Spleen (tissue), 11 donors: ENCODE measurements at regions not wholly inside any gene's neighbourhood (a gene's known extent, or its start where the extent isn't known, plus 50 kb on each side); places are given as distances from the start of the nearest gene placed in this dataset.

Experiments used
- DNase-seq: peaks from one replicate; pipeline ENCODE4 v3.0.0-alpha.2; 2020
- H3K27ac ChIP-seq, 8 donors: fragments of 200-600 bp; sonication (generic) in 7 of 8; 1 replicate in 4 of 8; 2 replicates in 4 of 8; pipeline versions ENCODE4 v1.5.0 to v1.8.0; 2016 to 2021; ENCODE audit warnings: inconsistent platforms in 4 of 8, mild to moderate bottlenecking in 4 of 8, moderate library complexity in 1 of 8
- H3K27me3 ChIP-seq, 7 donors: fragments of 200-600 bp; sonication (generic) in 6 of 7; replicated peaks in 1 of 7; 1 replicate in 4 of 7; 2 replicates in 3 of 7; pipeline versions ENCODE4 v1.5.0 to v1.8.0; 2016 to 2021; ENCODE audit warnings: inconsistent platforms in 3 of 7, mild to moderate bottlenecking in 1 of 7
- H3K36me3 ChIP-seq, 6 donors: fragments of 200-600 bp; sonication (generic) in 5 of 6; 1 replicate in 4 of 6; 2 replicates in 2 of 6; pipeline versions ENCODE4 v1.5.0 to v1.8.0; 2016 to 2021; ENCODE audit warnings: inconsistent platforms in 2 of 6
- H3K4me1 ChIP-seq, 6 donors: fragments of 200-600 bp; sonication (generic) in 5 of 6; 1 replicate in 3 of 6; 2 replicates in 3 of 6; pipeline versions ENCODE4 v1.5.0 to v1.8.0; 2016 to 2021; ENCODE audit warnings: inconsistent platforms in 3 of 6
- H3K4me3 ChIP-seq, 8 donors: fragments of 200-600 bp; sonication (generic) in 7 of 8; 1 replicate in 4 of 8; 2 replicates in 4 of 8; pipeline versions ENCODE4 v1.5.0 to v1.8.0; 2016 to 2021; ENCODE audit warnings: inconsistent platforms in 4 of 8, mild to moderate bottlenecking in 4 of 8, moderate library complexity in 2 of 8
- H3K9me3 ChIP-seq, 8 donors: fragments of 200-600 bp; sonication (generic) in 7 of 8; 1 replicate in 4 of 8; 2 replicates in 4 of 8; pipeline versions ENCODE4 v1.5.0 to v1.8.0; 2016 to 2021; ENCODE audit warnings: inconsistent platforms in 4 of 8
- POLR2A ChIP-seq, 3 donors: fragments of 450-650 bp; IDR thresholded peaks; one replicate each; pipeline ENCODE4 v1.5.1; 2017; ENCODE audit warnings: antibody characterized with exemption in 3 of 3, mild to moderate bottlenecking in 1 of 3
- POLR2AphosphoS5 ChIP-seq, 3 donors: sonication (generic); formaldehyde crosslinking; IDR thresholded peaks; one replicate each; pipeline ENCODE4 v1.5.1; 2017; ENCODE audit warnings: antibody characterized with exemption in 3 of 3
- WGBS, 5 donors: extraction: QIAGEN DNeasy Blood & Tissue Kit in 3 of 5; methylation state at CpG; one replicate each; pipeline versions ENCODE4 v1.1.5 to v1.1.7; 2013 to 2018; 5-methylcytosine and 5-hydroxymethylcytosine counted together
- intact Hi-C: fragments of 100-400 bp; cut with DNase I; formaldehyde crosslinking; loops from one replicate; pipeline ENCODE4 v1.15.0; 2023; ENCODE audit warnings: low total_unique reads
- TF ChIP-seq, protein P1 (sequence below), 11 experiments: fragments of 200-600 bp in 7 of 11; fragments of 450-650 bp in 4 of 11; sonication (generic) in 4 of 11; IDR thresholded peaks in 8 of 11; conservative IDR thresholded peaks in 3 of 11; 1 replicate in 7 of 11; 2 replicates in 4 of 11; pipeline versions ENCODE4 v1.4.0 to v1.8.0; 2016 to 2021; ENCODE audit warnings: antibody characterized with exemption in 11 of 11, inconsistent platforms in 4 of 11, mild to moderate bottlenecking in 1 of 11
- donor health status: healthy with polysubstance abuse.
- donor health status: DM: no; HTN: no; CAD: no; lungs with moderate emphysema.
- donor health status: DM: no; HTN: no; CAD: no.
- donor health status: Bipolar disorder and iron deficiency.
- donor health status: healthy.
- donor health status: DM: no; HTN: no; CAD: no.
- donor health status: DM: yes; HTN: yes; CAD: no.

DNA sequence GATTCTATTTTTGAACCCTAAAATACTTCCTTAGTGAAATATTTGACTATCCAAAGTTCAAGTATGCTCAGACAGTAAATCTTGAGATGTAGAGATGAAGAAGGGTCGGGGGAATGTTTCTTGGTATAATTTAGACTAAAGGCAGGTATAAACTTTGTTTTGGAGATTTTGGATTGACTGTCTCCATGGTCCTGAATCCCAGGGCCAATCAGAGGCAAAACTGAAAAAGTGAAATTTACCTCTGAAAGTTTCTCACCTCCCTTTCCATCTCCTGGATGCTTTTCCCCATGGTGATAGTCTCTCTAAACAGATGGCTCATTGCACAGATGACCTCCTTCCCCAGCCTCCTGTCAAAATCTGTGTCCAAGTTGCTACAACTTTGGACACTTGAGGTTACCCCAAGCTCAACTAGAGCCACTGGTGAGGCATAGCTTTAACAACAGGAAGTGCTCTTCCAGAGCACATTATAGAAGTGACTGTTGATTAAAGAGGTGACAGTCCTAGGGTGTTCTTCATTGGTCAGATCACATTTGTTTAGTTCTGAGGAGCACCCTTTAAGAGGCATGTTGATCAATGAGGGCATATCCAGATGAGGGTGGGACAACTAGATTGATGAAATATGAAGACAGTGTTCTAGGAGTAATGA, 128.4 kb downstream of the AKAP11 start:
- no peaks in the 10 kb centered on the region for H3K36me3 ChIP-seq

DNA sequence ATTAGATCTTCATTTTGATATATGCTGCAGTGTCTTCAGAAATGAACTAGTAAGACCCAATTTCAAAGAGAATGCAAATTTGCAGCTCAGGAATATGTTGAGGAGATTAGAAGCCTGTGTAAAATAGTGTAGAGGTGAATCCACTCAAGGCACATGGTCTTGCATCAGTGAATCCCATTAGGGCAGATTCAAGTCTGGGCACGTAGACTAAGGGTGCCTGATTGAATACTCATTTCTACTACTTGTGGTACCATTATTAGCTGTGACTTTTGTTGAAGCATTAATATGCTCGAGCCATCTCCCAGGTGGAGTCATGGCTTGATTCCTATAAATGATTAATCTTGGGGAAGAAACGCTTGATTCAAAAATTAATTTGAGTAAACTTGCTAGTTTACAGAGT, 129.4 kb downstream of the AKAP11 start:
- Histone ChIP-seq H3K9me3 (no peaks in the 10 kb centered on the region), H3K4me3 (no peak overlapping the region), H3K36me3 (no peaks in the 10 kb centered on the region), H3K27me3 (no peaks in the 10 kb centered on the region), H3K4me1 (peaks cover 0 to 16% (median 2%) of the 10 kb centered on the region in 6 donors), H3K27ac (no peak overlapping the region)
- DNase-seq: no peak
- WGBS, 5 donors: 80 to 86% (median 84%) methylated on average over 3 of the region's 3 CpGs
- intact Hi-C loops: no loop called here
- TF ChIP-seq, protein P1, sequence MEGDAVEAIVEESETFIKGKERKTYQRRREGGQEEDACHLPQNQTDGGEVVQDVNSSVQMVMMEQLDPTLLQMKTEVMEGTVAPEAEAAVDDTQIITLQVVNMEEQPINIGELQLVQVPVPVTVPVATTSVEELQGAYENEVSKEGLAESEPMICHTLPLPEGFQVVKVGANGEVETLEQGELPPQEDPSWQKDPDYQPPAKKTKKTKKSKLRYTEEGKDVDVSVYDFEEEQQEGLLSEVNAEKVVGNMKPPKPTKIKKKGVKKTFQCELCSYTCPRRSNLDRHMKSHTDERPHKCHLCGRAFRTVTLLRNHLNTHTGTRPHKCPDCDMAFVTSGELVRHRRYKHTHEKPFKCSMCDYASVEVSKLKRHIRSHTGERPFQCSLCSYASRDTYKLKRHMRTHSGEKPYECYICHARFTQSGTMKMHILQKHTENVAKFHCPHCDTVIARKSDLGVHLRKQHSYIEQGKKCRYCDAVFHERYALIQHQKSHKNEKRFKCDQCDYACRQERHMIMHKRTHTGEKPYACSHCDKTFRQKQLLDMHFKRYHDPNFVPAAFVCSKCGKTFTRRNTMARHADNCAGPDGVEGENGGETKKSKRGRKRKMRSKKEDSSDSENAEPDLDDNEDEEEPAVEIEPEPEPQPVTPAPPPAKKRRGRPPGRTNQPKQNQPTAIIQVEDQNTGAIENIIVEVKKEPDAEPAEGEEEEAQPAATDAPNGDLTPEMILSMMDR (IDR thresholded peaks at IDR 0.05 in 8 of 11, conservative IDR thresholded peaks at IDR 0.05 in 3 of 11): no peak
- TF ChIP-seq POLR2AphosphoS5 (IDR thresholded peaks at IDR 0.05) (no peak), POLR2A (IDR thresholded peaks at IDR 0.05) (no peak)

More for the DNA sequence above, 128.4 kb downstream of the AKAP11 start:
- no peak overlapping the region for H3K4me3 ChIP-seq
- peaks cover 0 to 17% (median 3%) of the 10 kb centered on the region in 6 donors for H3K4me1 ChIP-seq
- H3K27me3 ChIP-seq: no peaks in the 10 kb centered on the region
- no peak for TF ChIP-seq POLR2AphosphoS5 (IDR thresholded peaks at IDR 0.05)
- TF ChIP-seq, protein P1 (IDR thresholded peaks at IDR 0.05 in 8 of 11, conservative IDR thresholded peaks at IDR 0.05 in 3 of 11): no peak
- no peak for TF ChIP-seq POLR2A (IDR thresholded peaks at IDR 0.05)
- intact Hi-C loops: no loop called here
- 76 to 100% (median 79%) methylated on average over 1 of the region's 1 CpG for WGBS, 5 donors
- H3K27ac ChIP-seq: no peak overlapping the region
- no peak for DNase-seq
- no peaks in the 10 kb centered on the region for H3K9me3 ChIP-seq

DNA sequence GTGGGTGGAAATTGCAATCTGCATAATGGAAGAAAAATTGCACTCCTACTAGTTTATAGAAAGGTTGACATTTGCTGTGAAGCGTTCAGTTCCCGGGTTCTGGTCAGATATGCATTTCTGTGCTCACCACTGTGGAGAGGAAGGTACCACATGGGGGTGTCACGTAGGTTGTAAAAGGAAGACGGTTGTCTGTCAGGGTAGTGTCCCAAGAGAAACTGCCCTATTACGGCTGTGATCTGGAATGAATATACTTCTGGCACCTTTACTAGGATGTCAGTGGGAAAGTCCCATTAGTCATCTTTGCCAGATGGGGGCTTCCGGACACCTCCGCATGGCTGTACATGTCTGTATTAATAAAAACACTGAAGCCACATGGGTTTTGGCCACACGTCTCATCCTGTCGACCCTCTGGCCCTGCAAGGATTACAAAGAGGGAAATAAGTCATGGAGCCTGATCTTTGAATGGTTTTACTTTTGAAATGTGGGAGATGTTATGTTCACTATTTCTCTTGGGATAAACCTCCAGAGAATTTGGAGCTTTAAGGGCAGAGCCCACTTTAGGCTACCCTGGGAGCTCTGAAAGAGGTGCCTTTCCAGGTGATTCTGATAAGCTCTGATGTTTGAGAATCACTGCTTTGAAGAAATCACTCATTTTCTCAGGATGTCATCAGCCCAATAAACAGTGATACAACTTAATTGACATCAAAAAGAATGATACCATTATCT, 133.9 kb downstream of the AKAP11 start:
- no peak for DNase-seq
- peaks cover 0 to 13% (median 2%) of the 10 kb centered on the region in 6 donors for H3K4me1 ChIP-seq
- intact Hi-C loops: no loop called here
- peak overlapping the region in 3 of 8 donors; percentile 38 to 44 (median 43) for H3K27ac ChIP-seq
- no peaks in the 10 kb centered on the region for H3K27me3 ChIP-seq
- H3K9me3 ChIP-seq: no peaks in the 10 kb centered on the region
- H3K4me3 ChIP-seq: peak overlapping the region in 1 of 8 donors; percentile 17
- WGBS, 5 donors: 60 to 70% (median 63%) methylated on average over 9 of the region's 9 CpGs
- no peaks in the 10 kb centered on the region for H3K36me3 ChIP-seq
- TF ChIP-seq POLR2A (IDR thresholded peaks at IDR 0.05) (no peak), POLR2AphosphoS5 (IDR thresholded peaks at IDR 0.05) (no peak)
- TF ChIP-seq, protein P1 (IDR thresholded peaks at IDR 0.05 in 8 of 11, conservative IDR thresholded peaks at IDR 0.05 in 3 of 11): no peak

DNA sequence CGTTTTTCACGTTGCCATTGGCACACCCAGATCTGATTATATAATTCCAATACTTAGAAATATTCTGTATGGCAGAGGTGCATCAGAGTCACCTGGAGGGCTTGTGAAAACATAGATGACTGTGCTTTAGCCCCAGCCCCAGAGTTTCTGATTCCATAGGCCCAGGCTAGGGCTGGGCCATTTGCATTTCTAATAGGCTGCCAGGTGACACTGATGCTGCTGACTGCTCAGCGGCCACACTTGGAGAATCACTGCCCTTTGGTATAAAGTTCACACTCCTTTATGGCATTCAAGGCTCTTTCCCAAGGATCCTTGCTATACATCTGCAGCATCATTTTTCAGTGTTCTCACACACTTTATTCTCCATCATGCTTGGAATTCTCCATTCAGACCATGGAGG, 137.1 kb downstream of the AKAP11 start:
- Histone ChIP-seq H3K4me3 (no peak overlapping the region), H3K36me3 (no peaks in the 10 kb centered on the region), H3K9me3 (no peaks in the 10 kb centered on the region), H3K4me1 (peaks cover 0 to 13% (median 2%) of the 10 kb centered on the region in 6 donors), H3K27me3 (no peaks in the 10 kb centered on the region), H3K27ac (no peak overlapping the region)
- WGBS, 5 donors: 84 to 92% (median 85%) methylated on average over 3 of the region's 3 CpGs
- TF ChIP-seq, protein P1 (IDR thresholded peaks at IDR 0.05 in 8 of 11, conservative IDR thresholded peaks at IDR 0.05 in 3 of 11): no peak
- no peak for TF ChIP-seq POLR2AphosphoS5 (IDR thresholded peaks at IDR 0.05)
- TF ChIP-seq POLR2A (IDR thresholded peaks at IDR 0.05): no peak
- intact Hi-C loops: no loop called here
- DNase-seq: no peak
